ENCODE measurements at regions not wholly inside any gene's neighbourhood (a gene's known extent, or its start where the extent isn't known, plus 50 kb on each side); places are given as distances from the start of the nearest gene placed in this dataset.

DNA sequence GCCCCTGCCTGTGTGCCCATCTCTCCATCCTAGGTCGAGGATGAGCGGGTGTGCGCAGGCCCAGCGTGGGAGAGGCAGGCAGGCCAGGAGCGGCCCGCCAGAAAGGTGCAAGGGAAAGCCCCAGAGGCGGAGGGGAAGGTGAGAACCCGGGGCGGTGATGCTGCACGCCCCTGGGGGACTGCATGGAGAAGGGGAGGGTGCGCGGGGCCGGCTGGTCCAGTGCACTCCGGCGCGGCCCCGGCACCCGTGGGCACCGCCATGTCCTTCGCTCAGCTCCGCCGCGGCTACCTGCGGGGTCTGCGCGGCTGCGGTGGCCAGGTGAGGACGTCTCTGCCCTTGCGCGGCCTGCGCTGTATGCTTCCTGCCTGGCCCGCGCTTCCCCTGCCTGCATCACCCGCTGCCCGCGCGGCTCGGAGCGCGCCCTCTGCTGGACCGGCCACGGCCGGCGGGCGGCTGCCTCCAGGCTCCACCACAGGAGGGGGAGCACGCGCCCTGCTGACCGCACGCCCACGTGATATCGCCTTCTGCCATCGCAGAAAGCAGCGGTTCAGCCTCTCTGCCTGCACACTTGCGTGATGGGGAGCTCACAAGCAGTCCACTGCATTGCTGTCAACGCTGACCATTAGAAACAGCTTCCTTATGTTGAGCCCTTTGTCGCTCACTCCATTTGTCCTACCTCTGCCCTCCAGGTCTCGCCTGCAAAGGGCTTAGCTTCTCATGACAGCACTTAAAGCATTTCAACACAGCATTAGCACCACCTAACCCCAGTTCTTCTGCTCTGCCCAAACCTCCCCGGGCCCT, 73.9 kb downstream of the CXCL12 start:
- DNase-seq (ENCODE audit: low read depth) = peak; percentile 54
- TF ChIP-seq, protein P1, sequence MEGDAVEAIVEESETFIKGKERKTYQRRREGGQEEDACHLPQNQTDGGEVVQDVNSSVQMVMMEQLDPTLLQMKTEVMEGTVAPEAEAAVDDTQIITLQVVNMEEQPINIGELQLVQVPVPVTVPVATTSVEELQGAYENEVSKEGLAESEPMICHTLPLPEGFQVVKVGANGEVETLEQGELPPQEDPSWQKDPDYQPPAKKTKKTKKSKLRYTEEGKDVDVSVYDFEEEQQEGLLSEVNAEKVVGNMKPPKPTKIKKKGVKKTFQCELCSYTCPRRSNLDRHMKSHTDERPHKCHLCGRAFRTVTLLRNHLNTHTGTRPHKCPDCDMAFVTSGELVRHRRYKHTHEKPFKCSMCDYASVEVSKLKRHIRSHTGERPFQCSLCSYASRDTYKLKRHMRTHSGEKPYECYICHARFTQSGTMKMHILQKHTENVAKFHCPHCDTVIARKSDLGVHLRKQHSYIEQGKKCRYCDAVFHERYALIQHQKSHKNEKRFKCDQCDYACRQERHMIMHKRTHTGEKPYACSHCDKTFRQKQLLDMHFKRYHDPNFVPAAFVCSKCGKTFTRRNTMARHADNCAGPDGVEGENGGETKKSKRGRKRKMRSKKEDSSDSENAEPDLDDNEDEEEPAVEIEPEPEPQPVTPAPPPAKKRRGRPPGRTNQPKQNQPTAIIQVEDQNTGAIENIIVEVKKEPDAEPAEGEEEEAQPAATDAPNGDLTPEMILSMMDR (conservative IDR thresholded peaks at IDR 0.05; ENCODE audit: low read depth, low read length) = peak; percentile 77
- H3K4me3 ChIP-seq (ENCODE audit: low read length) = peak overlapping the region; percentile 14

DNA sequence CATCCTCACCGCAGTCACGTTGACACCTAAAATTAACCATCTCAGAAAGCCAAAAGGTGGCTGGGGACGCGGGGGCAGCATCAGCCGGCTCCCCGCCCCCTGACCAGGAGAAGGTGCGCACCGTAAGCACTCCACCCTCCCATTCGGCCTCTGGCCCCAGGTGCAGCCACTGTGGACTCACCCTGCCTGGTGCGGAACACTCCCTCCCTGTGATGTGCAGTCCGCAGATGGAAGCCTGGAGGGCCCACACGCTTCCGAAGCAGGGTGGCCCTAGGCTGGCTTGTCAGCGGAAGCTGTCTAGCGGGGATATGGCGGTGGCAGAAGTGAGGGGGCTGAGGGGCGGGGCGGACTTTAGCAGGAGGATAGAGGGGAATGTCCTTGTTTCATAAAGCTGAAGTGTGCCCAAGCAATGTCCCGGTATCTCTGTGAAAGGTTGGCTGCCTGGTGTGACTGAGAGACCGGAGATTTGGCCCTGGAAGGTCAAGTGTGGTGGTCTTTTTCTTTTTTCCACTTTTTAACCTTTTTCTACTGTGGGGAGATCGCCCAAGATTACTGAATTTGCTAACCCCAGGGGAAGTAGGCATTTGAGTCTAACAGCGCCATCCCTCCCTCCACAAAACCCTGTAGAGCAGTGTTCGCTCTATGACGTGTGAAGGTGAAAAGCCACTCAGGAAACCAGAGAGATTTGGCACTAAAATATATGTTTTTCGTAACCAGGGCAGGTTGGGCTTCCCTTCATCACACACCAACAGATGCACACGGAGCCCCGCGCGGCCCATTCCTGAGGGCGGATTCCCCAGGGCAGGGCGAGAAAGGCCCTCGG, 74.7 kb downstream of the CXCL12 start:
- DNase-seq (ENCODE audit: low read depth) = no peak
- no peak overlapping the region for H3K4me3 ChIP-seq (ENCODE audit: low read length)
- TF ChIP-seq, protein P1 (conservative IDR thresholded peaks at IDR 0.05; ENCODE audit: low read depth, low read length) = no peak

DNA sequence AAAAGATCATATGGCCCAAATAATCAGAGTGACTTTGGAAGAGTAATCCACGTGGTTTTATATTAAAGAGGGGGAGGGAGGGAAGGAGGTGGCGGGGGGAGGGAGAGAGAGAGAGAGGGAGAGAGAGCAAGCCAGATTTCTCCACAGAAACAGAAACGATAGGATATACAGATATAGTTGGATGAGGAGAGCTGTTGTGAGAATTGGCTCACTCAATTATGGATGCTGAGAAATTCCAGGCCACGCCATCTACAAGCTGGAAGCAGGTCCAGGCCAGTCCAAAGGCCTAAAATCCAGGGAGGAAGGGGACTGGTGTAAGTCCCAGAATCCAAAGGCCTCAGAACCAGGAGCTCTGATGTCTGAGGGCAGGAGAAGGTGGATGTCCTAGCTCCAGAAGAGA, 75.5 kb downstream of the CXCL12 start:
- TF ChIP-seq, protein P1 (conservative IDR thresholded peaks at IDR 0.05; ENCODE audit: low read depth, low read length) = no peak
- H3K4me3 ChIP-seq (ENCODE audit: low read length) = no peak overlapping the region
- no peak for DNase-seq (ENCODE audit: low read depth)

DNA sequence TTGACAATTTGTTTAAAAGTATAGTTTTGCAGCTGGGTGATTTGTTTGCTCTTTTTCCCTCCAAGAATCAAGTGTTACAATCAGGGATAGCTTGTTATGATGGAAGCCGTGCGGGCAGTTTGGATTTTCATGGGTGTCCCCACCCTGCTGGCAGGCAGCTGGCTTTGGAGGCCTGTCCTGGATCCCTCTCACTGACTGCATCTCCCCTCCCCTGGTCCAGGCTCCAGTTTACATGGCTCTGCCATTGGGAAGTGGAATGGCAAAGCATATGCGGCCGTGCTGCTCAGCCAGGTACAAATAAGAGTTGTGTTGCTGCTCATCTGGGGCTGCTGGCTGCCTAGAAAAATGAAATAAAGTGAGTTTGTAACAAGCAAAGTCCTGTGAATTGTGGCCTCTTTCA, 76.0 kb downstream of the CXCL12 start:
- no peak for DNase-seq (ENCODE audit: low read depth)
- H3K4me3 ChIP-seq (ENCODE audit: low read length) = no peak overlapping the region
- TF ChIP-seq, protein P1 (conservative IDR thresholded peaks at IDR 0.05; ENCODE audit: low read depth, low read length) = no peak

DNA sequence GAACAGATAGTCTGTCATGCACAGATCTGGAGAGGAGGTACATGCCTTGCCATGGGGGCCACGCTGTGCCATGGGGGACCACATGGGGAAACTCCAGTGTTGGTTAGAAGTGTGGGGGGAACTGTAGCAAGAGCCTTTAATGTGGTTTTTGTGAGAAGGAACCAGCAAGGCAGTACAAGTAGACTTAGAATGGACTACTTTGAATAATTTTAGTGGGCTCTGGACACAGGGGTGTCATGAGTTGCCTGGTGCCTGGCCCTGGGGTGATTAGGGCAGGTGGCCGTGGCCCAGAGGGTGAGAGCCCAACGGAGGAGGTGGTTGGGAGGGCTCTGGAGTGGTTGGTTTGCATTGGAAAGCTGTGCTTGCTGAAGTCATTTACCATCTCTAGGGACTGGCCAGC, 77.2 kb downstream of the CXCL12 start:
- H3K4me3 ChIP-seq (ENCODE audit: low read length) = no peak overlapping the region
- TF ChIP-seq, protein P1 (conservative IDR thresholded peaks at IDR 0.05; ENCODE audit: low read depth, low read length) = no peak
- DNase-seq (ENCODE audit: low read depth) = no peak

DNA sequence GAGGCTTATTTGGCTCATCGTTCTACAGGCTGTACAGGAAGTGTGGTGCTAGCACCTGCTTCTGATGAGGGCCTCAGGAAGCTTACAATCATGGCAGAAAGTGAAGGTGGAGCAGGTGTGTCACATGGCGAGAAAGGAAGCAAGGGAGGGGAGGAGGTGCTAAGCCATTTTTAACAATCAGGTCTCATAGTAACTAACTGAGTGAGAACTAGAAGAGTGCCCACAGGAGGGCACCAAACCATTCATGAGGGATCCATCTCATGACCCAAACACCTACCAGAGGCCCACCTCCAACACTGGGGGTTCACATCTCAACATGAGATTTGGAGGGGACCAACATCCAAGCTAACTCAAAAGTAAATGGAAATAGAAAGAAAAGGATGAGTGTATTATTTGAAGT, 78.1 kb downstream of the CXCL12 start:
- TF ChIP-seq, protein P1 (conservative IDR thresholded peaks at IDR 0.05; ENCODE audit: low read depth, low read length) = peak; percentile 37
- DNase-seq (ENCODE audit: low read depth) = no peak
- H3K4me3 ChIP-seq (ENCODE audit: low read length) = no peak overlapping the region
